ENCODE measurements at regions not wholly inside any gene's neighbourhood (a gene's known extent, or its start where the extent isn't known, plus 50 kb on each side); places are given as distances from the start of the nearest gene placed in this dataset.

DNA sequence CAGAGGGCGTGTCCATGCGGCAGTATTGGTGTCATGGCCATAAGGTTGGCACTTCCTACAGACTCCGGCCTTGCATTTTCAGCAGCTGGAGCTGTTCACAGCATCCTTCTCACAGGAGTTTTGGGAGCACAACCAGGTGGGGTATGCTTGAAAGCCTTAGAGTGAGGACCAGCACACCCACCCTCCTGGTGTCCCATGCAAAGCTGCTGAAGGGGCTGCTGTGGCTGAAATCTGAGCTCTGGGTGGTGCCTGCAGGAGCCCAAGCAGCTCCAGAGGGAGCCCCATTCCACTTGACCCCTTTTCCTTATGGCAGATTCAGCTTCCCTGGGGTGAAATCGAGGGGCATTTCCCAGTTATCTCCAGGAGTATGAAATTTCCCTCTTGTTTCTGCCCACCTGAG, 74.0 kb upstream of the BHLHE23 start:
- no TSS peak for BruUV-seq (replicated peaks)
- Mint-ChIP-seq H3K9me3 (ENCODE audit: unreplicated experiment) (peaks cover 27% of the 10 kb centered on the region), H3K4me3 (ENCODE audit: unreplicated experiment) (no peak overlapping the region), H3K36me3 (ENCODE audit: insufficient read depth, unreplicated experiment) (no peaks in the 10 kb centered on the region), H3K27me3 (ENCODE audit: insufficient read depth, unreplicated experiment) (peaks cover 40% of the 10 kb centered on the region), H3K4me1 (ENCODE audit: insufficient read depth, unreplicated experiment) (no peaks in the 10 kb centered on the region), H3K27ac (ENCODE audit: low read depth, unreplicated experiment) (no peak overlapping the region)
- intact Hi-C loops (cut with micrococcal nuclease), result no loop called here
- POLR2A ChIA-PET, result interaction anchor here (1.0 kb wide), 1 partner anchor 11 kb away, joined by 3 read pairs; no protein-coding TSS in a partner anchor
- DNase-seq (ENCODE audit: unreplicated experiment), result no peak
- TF ChIP-seq, protein P1, sequence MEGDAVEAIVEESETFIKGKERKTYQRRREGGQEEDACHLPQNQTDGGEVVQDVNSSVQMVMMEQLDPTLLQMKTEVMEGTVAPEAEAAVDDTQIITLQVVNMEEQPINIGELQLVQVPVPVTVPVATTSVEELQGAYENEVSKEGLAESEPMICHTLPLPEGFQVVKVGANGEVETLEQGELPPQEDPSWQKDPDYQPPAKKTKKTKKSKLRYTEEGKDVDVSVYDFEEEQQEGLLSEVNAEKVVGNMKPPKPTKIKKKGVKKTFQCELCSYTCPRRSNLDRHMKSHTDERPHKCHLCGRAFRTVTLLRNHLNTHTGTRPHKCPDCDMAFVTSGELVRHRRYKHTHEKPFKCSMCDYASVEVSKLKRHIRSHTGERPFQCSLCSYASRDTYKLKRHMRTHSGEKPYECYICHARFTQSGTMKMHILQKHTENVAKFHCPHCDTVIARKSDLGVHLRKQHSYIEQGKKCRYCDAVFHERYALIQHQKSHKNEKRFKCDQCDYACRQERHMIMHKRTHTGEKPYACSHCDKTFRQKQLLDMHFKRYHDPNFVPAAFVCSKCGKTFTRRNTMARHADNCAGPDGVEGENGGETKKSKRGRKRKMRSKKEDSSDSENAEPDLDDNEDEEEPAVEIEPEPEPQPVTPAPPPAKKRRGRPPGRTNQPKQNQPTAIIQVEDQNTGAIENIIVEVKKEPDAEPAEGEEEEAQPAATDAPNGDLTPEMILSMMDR (IDR thresholded peaks at IDR 0.05; ENCODE audit: unreplicated experiment), result no peak
- CTCF ChIA-PET, result no interaction called here

- Mint-ChIP-seq H3K4me3 (ENCODE audit: unreplicated experiment) (no peak overlapping the region), H3K9me3 (ENCODE audit: unreplicated experiment) (peaks cover 27% of the 10 kb centered on the region), H3K36me3 (ENCODE audit: insufficient read depth, unreplicated experiment) (no peaks in the 10 kb centered on the region), H3K27me3 (ENCODE audit: insufficient read depth, unreplicated experiment) (peaks cover 37% of the 10 kb centered on the region), H3K27ac (ENCODE audit: low read depth, unreplicated experiment) (no peak overlapping the region), H3K4me1 (ENCODE audit: insufficient read depth, unreplicated experiment) (no peaks in the 10 kb centered on the region)
- ChIA-PET POLR2A (interaction anchor here (1.0 kb wide), 1 partner anchor 11 kb away, joined by 3 read pairs; no protein-coding TSS in a partner anchor), CTCF (no interaction called here)
- BruUV-seq (replicated peaks), result no TSS peak
- DNase-seq (ENCODE audit: unreplicated experiment), result no peak
- intact Hi-C loops (cut with micrococcal nuclease), result no loop called here
- TF ChIP-seq, protein P1 (IDR thresholded peaks at IDR 0.05; ENCODE audit: unreplicated experiment), result no peak
Measured at GRCh38 chr20:63080411-63080810, 73.6 kb upstream of the BHLHE23 start.

DNA sequence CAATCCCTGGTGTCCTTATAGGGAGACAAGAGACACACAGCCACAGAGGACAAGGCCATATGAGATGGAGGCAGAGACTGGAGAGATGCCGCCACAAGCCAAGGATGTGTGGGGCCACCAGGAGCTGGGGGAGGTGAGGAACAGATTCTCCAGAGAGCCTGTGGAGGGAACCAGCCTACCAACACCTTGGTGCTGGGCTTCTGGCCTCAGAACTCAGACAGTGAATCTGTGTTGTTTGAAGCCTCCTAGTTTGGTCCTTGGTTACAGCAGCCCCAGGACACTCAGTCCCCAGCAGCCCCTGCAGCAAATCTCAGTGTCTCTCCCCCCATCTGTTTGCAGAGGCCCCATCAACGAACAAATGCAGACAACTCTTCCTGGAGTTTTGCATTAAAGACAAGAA, 73.2 kb upstream of the BHLHE23 start:
- POLR2A ChIA-PET, result no interaction called here
- Mint-ChIP-seq H3K4me3 (ENCODE audit: unreplicated experiment) (no peak overlapping the region), H3K4me1 (ENCODE audit: insufficient read depth, unreplicated experiment) (no peaks in the 10 kb centered on the region), H3K27ac (ENCODE audit: low read depth, unreplicated experiment) (no peak overlapping the region), H3K9me3 (ENCODE audit: unreplicated experiment) (peaks cover 27% of the 10 kb centered on the region), H3K36me3 (ENCODE audit: insufficient read depth, unreplicated experiment) (no peaks in the 10 kb centered on the region), H3K27me3 (ENCODE audit: insufficient read depth, unreplicated experiment) (peaks cover 32% of the 10 kb centered on the region)
- TF ChIP-seq, protein P1 (IDR thresholded peaks at IDR 0.05; ENCODE audit: unreplicated experiment), result no peak
- CTCF ChIA-PET, result no interaction called here
- intact Hi-C loops (cut with micrococcal nuclease), result no loop called here
- no peak for DNase-seq (ENCODE audit: unreplicated experiment)
- BruUV-seq (replicated peaks), result no TSS peak

DNA sequence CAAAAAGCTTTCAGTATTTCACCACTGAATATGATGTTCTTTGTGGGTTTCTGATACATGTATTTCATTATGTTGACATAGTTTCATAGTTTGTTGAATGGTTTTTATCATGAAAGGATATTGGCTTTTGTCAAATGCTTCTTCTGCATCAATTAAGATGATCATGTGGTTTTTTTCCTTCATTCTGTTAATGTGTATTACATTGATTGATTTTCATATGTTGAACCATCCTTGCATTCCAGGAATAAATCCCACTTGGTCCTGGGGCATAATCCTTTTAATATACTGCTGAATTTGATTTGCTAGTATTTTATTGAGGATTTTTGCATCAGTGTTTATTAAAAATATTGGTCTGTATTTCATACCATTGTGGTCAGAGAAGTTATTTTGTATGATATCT, 70.9 kb upstream of the BHLHE23 start:
- Mint-ChIP-seq H3K27me3 (ENCODE audit: insufficient read depth, unreplicated experiment) (peaks cover 28% of the 10 kb centered on the region), H3K4me1 (ENCODE audit: insufficient read depth, unreplicated experiment) (no peaks in the 10 kb centered on the region), H3K36me3 (ENCODE audit: insufficient read depth, unreplicated experiment) (no peaks in the 10 kb centered on the region), H3K27ac (ENCODE audit: low read depth, unreplicated experiment) (no peak overlapping the region), H3K9me3 (ENCODE audit: unreplicated experiment) (peaks cover 27% of the 10 kb centered on the region), H3K4me3 (ENCODE audit: unreplicated experiment) (no peak overlapping the region)
- POLR2A ChIA-PET, result no interaction called here
- TF ChIP-seq, protein P1 (IDR thresholded peaks at IDR 0.05; ENCODE audit: unreplicated experiment), result no peak
- no peak for DNase-seq (ENCODE audit: unreplicated experiment)
- CTCF ChIA-PET, result no interaction called here
- BruUV-seq (replicated peaks), result no TSS peak
- intact Hi-C loops (cut with micrococcal nuclease), result no loop called here
